GM21528 (cell line): ENCODE measurements at regions not wholly inside any gene's neighbourhood (a gene's known extent, or its start where the extent isn't known, plus 50 kb on each side); places are given as distances from the start of the nearest gene placed in this dataset.
A peak's percentile ranks its signal among the peaks of the same experiment; 100 is the strongest.

Source experiments
- ATAC-seq: cut with Tn5 transposase; IDR thresholded peaks from one replicate; pipeline ENCODE4 v1.9.1; 2021; ENCODE audit warnings: mild to moderate bottlenecking, moderate library complexity; ENCODE audit not compliant: unreplicated experiment, low FRiP score

DNA sequence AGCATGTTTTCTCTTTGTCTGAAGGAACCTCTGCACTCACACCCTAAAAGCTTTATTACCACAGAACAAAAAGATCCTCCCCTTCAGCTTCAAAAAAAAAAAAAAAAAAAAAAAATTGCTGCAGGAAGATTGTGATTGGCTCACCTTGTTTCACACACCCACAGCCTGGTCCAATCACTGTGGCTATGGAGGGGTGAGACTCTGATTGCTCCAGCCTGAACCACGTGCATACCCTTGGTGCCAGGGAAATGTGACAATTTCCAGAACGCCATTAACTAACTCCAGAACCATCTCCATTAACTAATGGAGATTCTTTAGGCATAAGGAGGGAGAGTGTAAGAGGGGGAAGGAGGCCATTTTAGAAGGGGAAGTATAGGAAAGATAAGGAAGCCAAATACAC lies 106.5 kb upstream of the CRBN start:
- ATAC-seq, result no peak

DNA sequence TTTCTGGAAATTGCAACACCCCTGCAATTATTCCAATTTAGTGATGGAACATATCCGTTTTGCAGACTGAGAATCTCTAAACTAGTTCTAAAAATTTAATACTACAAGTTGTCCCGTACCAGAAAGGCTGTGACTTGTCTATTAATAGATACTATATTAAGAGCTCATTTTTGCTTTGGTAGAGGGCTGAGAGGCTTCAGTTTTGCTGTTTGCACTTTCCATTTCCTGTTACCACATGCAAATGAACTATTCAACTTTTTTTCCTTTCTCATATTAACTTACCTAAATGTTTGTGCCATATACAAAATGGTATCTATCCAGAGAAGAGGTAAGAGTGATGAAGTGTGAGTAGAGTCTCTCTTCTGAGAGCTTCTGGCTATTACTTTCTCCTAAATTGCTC lies 101.5 kb upstream of the CRBN start:
- ATAC-seq, result peak; percentile 77

DNA sequence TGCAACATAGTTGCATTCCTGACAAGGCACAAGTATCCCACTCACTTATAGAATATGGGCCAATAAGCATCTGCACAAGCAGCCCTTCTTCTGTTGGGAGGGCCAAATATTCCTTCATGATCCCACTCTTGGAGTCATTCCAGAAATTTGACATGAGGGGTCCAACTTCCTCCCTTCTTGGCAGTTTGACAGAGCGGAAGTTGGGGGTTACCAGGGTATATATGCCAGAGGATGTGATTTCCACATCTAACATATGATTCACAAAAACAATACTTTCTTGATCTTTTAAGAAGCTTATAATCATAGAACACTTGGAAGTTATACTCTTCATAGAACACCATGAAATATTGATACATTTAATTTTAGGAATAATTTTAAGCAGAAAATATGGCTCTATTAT lies 100.9 kb upstream of the CRBN start:
- no peak for ATAC-seq

DNA sequence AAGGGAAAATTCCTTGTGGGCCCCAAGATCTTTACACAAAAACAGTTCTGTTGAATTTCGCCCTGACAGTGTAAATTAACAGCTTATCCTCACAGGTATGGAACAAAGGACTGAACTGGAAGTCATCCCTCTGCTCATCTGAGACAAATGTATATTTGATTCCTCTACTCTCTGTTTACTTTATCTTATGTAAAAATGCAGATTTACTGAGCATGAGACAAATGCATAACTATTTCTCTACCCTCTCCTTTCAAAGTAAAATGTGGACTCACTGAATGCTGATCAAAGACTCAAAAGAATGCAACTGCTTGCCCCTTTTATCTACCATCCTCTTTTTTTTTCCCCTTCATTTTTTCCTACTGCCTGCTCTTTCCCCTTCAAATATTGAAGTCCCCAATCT lies 98.6 kb upstream of the CRBN start:
- no peak for ATAC-seq

DNA sequence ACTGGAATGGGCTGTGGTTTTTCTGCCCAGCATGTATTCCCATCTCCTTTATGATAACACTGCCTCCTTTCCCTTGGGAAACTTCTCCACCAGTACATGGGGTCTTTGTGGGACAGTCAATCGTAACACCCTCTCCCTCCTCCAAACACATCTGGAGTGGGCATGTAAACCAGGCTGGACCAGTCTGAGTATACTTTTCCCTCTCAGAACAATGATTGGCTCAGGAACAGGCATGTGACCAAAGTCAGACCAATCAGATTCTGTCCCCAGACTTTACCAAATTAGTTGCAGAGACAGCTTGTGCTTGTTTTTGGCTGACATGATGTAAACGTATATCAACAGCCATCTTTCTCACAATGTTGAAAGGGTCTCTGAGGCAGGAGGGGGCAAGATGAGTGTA lies 97.1 kb upstream of the CRBN start:
- no peak for ATAC-seq

DNA sequence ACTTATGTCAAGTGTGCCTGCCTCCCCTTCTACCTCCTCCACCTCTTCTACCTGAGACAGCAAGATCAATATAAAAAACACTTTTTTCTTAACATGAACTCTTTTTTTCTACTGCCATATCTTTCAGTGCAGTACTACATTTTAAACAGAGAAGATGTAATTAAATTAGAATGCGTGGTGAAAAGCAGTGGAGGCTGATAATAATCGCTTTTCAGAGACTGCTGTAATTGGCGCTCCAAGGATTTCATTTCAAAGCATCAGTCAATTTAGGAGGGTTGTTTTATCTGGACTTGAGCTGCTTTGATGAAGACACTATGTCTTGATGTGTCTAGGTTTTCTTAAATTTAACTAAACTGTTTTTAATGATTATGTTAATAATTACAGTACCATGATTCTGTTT lies 85.3 kb upstream of the CRBN start:
- ATAC-seq, result no peak

DNA sequence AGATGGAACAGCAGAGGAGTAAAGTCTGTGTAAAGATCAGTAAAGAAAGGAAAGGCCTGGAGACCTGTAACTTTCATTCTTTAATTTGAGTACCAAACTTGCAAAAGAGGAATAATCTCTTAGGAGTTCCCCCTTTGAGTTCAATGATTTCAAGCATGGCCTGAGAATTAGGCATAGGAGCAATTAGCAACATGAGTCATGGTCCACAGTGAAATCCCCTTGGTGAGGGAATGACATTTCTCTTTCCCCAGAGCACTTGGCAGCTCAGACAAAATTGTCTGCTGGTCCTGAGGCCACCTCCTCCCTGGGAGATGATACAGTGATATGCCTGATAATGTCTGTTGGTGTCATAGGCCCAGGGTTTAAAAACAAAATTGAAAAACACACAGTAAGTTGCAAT lies 81.4 kb upstream of the CRBN start:
- no peak for ATAC-seq

DNA sequence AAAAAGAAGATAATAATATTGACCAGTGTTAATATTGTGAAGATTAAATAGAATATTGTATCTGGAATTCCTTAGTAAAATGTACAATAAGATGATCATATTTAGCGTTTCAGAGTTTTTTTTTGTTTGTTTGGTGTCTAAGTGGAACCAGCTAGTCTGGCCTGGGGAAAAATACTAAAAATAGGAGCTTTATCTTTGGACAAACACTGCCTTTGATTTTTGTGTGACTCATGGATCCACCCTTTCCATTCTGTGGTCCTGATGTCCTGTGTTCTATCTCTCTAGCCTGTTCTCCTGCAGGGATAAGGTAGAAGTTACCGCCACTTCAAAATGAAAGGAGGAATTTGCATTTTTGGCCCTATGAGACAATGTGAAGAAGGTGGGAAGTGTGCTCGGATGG lies 79.7 kb upstream of the CRBN start:
- no peak for ATAC-seq

DNA sequence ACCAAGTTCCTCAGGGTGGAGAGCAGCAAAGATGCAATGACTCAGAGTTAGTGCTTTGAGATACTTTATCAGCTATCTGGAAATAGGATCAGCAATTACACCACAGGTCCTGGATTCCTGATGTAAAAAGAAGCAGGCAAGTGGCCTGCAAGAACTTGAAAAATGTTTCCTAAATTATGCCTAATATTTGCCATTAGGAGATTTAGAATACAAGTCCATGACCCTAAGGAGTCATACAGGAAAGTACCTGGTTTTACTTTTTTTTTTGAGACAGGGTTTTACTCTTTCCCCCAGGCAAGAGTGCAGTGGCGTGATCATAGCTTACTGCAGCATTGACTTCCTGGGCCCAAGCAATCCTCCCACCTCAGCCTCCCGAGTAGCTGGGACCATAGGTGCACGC lies 78.8 kb upstream of the CRBN start:
- no peak for ATAC-seq

DNA sequence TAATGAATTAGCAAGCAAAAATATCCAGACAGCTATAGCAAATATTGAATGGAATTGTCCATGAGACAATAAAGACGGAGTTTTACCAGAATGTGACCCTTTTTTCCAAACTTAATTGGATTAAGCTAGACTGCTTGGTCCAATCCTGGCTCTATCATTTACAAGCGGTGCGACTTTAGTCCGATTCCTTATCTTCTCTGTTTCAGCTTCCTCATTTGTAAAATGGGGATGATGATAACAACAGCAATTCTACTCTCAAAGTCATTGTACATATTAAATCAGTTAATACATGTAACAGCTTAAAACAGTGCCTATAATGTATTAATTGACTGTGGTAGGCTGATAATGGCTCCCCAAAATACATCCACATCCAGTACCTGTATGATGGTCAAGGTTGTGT lies 62.1 kb upstream of the CRBN start:
- no peak for ATAC-seq

DNA sequence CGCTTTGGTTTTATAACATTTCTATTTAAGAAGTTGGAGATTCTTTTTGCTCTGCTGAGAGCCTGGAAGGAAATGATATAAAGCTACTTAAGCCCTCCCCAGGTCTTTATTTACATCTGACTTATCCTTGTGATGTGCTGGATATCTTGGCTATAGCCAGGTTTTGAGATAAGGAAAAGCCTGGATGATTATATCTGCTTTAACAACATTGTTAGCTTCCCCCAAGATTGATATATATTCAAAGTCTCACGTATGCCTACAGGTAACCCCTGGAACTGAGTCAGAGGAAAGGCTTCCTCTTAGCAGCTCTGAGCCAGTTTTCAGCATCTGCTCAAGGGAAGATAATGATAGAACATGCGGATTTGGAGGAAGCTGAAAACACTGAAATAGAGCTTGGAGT lies 61.5 kb upstream of the CRBN start:
- no peak for ATAC-seq

DNA sequence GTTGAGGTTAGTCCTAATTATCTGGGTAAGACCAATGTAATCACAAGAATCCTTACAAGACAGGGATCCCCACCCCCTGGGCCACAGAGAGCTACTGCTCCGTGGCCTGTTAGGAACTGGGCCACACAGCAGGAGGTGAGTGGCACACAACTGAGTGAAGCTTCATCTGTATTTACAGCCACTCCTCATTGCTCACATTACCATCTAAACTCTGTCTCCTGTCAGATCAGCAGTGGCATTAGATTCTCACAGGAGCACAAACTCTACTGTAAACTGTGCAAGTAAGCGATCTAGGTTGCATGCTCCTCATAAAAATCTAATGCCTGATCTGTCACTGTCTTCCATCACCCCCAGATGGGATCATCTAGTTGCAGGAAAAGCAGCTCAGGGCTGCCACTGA lies 58.5 kb upstream of the CRBN start:
- ATAC-seq, result no peak

DNA sequence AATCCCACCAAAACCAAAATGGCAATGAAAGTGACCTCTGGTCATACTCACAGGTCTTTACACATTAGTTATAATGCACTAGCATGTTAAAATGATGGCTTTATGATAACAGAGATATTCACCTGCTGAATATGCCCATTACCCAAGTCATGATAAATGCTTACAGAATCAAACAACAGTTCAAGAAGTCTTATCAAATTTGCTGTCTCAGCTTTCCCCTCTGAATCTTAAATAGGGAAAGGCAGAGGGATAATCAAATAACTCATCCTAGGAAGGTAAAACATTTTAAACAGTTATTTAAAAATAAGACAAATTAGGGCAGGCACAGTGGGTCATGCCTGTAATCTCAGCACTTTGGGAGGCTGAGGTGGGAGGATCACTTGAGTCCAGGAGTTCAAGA lies 52.8 kb upstream of the CRBN start:
- no peak for ATAC-seq
